ACC112 (cell line): ENCODE measurements at regions not wholly inside any gene's neighbourhood (a gene's known extent, or its start where the extent isn't known, plus 50 kb on each side); places are given as distances from the start of the nearest gene placed in this dataset.

Experiments
- H2AFZ ChIP-seq: fragments of 200-600 bp; sonication (generic); one replicate; pipeline ENCODE4 v1.6.0; 2017; ENCODE audit warnings: antibody characterized with exemption, low read length; ENCODE audit not compliant: unreplicated experiment
- H3K27ac ChIP-seq: fragments of 200-600 bp; sonication (generic); 2 replicates; pipeline ENCODE4 v1.5.1; 2014; ENCODE audit warnings: low read depth, mild to moderate bottlenecking, antibody characterized with exemption, low read length, moderate library complexity
- H3K27me3 ChIP-seq: fragments of 200-600 bp; sonication (generic); 2 replicates; pipeline ENCODE4 v1.6.1; 2014; ENCODE audit warnings: mild to moderate bottlenecking, antibody characterized with exemption, low read length, moderate library complexity, mixed read lengths; ENCODE audit not compliant: insufficient read depth
- H3K36me3 ChIP-seq: fragments of 200-600 bp; sonication (generic); 2 replicates; pipeline ENCODE4 v1.6.1; 2016; ENCODE audit warnings: mild to moderate bottlenecking, antibody characterized with exemption, low read length, moderate library complexity, mixed read lengths; ENCODE audit not compliant: insufficient read depth
- H3K4me1 ChIP-seq: fragments of 200-600 bp; sonication (generic); one replicate; pipeline ENCODE4 v1.6.1; 2016; ENCODE audit warnings: low read length, mixed read lengths; ENCODE audit not compliant: insufficient read depth, unreplicated experiment, control insufficient read depth
- H3K4me3 ChIP-seq: fragments of 200-600 bp; sonication (generic); 2 replicates; pipeline ENCODE4 v1.5.1; 2014; ENCODE audit warnings: mild to moderate bottlenecking, low read depth, low read length
- H3K79me2 ChIP-seq: fragments of 200-600 bp; sonication (generic); one replicate; pipeline ENCODE4 v1.6.0; 2016; ENCODE audit warnings: low read length; ENCODE audit not compliant: control insufficient read depth, unreplicated experiment, insufficient read depth

DNA sequence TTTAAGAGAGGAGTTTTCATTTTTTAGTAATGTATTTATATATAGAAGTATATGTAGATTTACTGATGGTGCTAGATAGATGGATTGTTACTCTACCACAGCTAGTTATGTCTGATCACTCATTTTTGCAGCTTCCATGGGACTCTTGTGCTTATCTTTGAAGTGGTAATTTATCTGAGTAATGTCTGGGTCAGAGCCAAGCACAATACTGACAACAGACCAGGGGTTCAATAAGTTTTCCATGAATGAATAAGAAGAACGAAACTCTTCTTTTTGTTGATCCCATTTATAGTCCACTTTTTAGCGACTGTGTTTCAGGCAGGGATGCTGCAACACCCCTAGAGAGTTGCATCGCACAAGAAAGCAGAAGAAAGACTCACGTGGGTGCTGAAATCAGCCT lies 935.2 kb downstream of the PLA2G4A start:
- Histone ChIP-seq H3K36me3 (no peaks in the 10 kb centered on the region), H3K79me2 (no peaks in the 10 kb centered on the region), H3K4me1 (no peaks in the 10 kb centered on the region), H3K27me3 (no peaks in the 10 kb centered on the region), H3K4me3 (no peak overlapping the region), H2AFZ (no peak overlapping the region), H3K27ac (no peak overlapping the region)

DNA sequence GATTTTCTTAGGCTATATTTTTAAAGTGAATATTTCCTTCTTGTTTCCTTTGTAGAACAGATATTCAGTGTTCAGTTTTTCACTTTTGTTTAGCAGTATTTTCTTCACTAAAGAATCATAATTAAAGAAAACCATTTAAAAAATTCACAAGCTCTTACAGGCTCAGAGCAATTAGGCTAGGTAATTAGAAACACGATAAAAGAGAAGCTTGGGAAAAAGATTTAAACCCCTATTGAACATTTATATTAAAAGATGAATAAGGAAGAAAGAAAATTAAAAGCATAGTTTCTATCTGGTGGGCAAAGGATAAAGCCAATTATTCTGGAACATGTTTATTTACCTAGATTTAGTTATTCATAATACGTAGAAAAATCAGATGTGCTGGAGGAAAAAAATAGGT lies 942.6 kb downstream of the PLA2G4A start:
- H3K27me3 ChIP-seq, result no peaks in the 10 kb centered on the region
- no peak overlapping the region for H2AFZ ChIP-seq
- no peak overlapping the region for H3K27ac ChIP-seq
- no peak overlapping the region for H3K4me3 ChIP-seq
- H3K79me2 ChIP-seq, result no peaks in the 10 kb centered on the region
- no peaks in the 10 kb centered on the region for H3K36me3 ChIP-seq
- H3K4me1 ChIP-seq, result no peaks in the 10 kb centered on the region

GRCh38 chr1:187773168-187773567 lies 944.4 kb downstream of the PLA2G4A start:
- Histone ChIP-seq H3K27ac (no peak overlapping the region), H2AFZ (no peak overlapping the region)

DNA sequence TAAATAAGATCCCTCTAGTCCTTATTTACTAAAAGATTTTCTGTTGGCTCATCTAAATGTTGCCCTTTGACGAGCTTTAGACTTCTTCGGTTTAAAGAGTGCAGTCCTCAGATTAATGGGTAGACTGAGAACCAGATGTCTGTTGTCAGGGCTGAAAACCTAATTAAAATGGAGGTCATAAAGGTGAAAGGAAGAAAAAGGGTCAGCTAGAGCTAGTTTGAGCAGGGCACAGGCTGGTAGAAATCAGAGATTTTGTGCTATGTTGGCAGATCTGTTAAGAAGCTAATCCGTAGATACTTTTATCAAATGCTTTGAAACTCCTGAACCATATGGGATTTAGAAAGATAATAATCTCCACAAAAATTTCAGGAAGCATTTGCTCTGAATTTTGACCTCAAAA lies 959.0 kb downstream of the PLA2G4A start:
- Histone ChIP-seq H3K36me3 (no peaks in the 10 kb centered on the region), H2AFZ (no peak overlapping the region), H3K27ac (no peak overlapping the region), H3K4me3 (no peak overlapping the region), H3K4me1 (no peaks in the 10 kb centered on the region), H3K79me2 (no peaks in the 10 kb centered on the region), H3K27me3 (no peaks in the 10 kb centered on the region)

More at GRCh38 chr1:187773168-187773567, 944.4 kb downstream of the PLA2G4A start:
- no peaks in the 10 kb centered on the region for H3K4me1 ChIP-seq
- H3K79me2 ChIP-seq, result no peaks in the 10 kb centered on the region
- no peak overlapping the region for H3K4me3 ChIP-seq
- H3K27me3 ChIP-seq, result no peaks in the 10 kb centered on the region
- no peaks in the 10 kb centered on the region for H3K36me3 ChIP-seq

- Histone ChIP-seq H3K79me2 (no peaks in the 10 kb centered on the region), H3K4me3 (no peak overlapping the region), H3K27ac (no peak overlapping the region), H3K4me1 (no peaks in the 10 kb centered on the region), H3K27me3 (no peaks in the 10 kb centered on the region), H3K36me3 (no peaks in the 10 kb centered on the region), H2AFZ (no peak overlapping the region)
Measured at GRCh38 chr1:187788718-187789117, 960.0 kb downstream of the PLA2G4A start.

- H2AFZ ChIP-seq, result no peak overlapping the region
- H3K27ac ChIP-seq, result no peak overlapping the region
- H3K36me3 ChIP-seq, result no peaks in the 10 kb centered on the region
- no peaks in the 10 kb centered on the region for H3K27me3 ChIP-seq
- H3K4me1 ChIP-seq, result no peaks in the 10 kb centered on the region
- H3K79me2 ChIP-seq, result no peaks in the 10 kb centered on the region
- no peak overlapping the region for H3K4me3 ChIP-seq
Measured at GRCh38 chr1:187790724-187791123, 962.0 kb downstream of the PLA2G4A start.

GRCh38 chr1:187794561-187794960 lies 965.8 kb downstream of the PLA2G4A start:
- Histone ChIP-seq H3K27me3 (no peaks in the 10 kb centered on the region), H3K4me1 (no peaks in the 10 kb centered on the region), H3K79me2 (no peaks in the 10 kb centered on the region), H3K27ac (no peak overlapping the region), H3K36me3 (no peaks in the 10 kb centered on the region), H2AFZ (peak overlapping the region; percentile 0), H3K4me3 (no peak overlapping the region)

DNA sequence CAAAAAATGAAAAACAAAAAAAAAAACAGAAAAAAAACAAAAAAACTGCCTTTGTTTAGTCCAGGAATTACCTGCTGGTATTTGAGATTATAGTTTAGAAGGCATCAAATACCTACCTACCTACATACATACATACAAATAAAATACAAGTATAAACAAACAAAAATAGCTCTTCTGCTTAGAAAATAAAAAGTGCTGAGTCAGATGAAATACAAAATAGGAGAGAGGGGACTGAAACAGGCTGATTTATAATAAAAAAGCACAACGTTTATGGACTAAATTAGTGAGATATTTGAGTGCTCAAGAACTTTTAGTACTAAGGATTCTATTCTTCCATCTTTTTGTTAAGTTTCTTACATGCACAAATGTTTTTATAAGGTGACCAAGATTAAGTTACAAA lies 980.8 kb downstream of the PLA2G4A start:
- H3K27me3 ChIP-seq, result no peaks in the 10 kb centered on the region
- no peak overlapping the region for H3K27ac ChIP-seq
- H3K4me3 ChIP-seq, result no peak overlapping the region
- H3K4me1 ChIP-seq, result no peaks in the 10 kb centered on the region
- no peaks in the 10 kb centered on the region for H3K36me3 ChIP-seq
- no peak overlapping the region for H2AFZ ChIP-seq
- no peaks in the 10 kb centered on the region for H3K79me2 ChIP-seq

- no peaks in the 10 kb centered on the region for H3K36me3 ChIP-seq
- H3K4me3 ChIP-seq, result no peak overlapping the region
- no peak overlapping the region for H2AFZ ChIP-seq
- H3K4me1 ChIP-seq, result no peaks in the 10 kb centered on the region
- H3K27me3 ChIP-seq, result no peaks in the 10 kb centered on the region
- H3K79me2 ChIP-seq, result no peaks in the 10 kb centered on the region
- H3K27ac ChIP-seq, result no peak overlapping the region
Measured at GRCh38 chr1:187816646-187817045, 987.9 kb downstream of the PLA2G4A start.

GRCh38 chr1:187817782-187818181 lies 989.0 kb downstream of the PLA2G4A start:
- Histone ChIP-seq H3K79me2 (no peaks in the 10 kb centered on the region), H3K4me3 (no peak overlapping the region), H3K27ac (no peak overlapping the region), H2AFZ (no peak overlapping the region), H3K27me3 (no peaks in the 10 kb centered on the region), H3K36me3 (no peaks in the 10 kb centered on the region), H3K4me1 (no peaks in the 10 kb centered on the region)

DNA sequence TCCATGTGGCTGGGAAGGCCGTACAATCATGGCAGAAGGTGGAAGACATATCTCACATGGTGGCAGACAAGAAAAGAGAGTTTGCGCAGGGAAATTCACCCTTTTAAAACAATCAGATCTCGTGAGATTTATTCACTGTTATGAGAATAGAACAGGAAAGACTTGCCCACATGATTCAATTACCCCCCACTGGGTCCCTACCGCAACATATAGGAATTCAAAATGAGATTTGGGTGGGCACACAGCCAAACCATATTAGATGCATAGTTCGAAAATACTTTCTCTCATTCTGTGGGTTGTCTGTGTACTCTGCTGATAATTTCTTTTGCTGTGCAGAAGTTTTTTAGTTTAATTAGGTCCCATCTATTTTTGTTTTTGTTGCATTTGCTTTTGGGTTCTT lies 990.3 kb downstream of the PLA2G4A start:
- H3K36me3 ChIP-seq, result no peaks in the 10 kb centered on the region
- no peak overlapping the region for H2AFZ ChIP-seq
- no peak overlapping the region for H3K27ac ChIP-seq
- H3K27me3 ChIP-seq, result no peaks in the 10 kb centered on the region
- H3K4me1 ChIP-seq, result no peaks in the 10 kb centered on the region
- H3K4me3 ChIP-seq, result no peak overlapping the region
- no peaks in the 10 kb centered on the region for H3K79me2 ChIP-seq
